HepG2 (cell line): ENCODE measurements at regions not wholly inside any gene's neighbourhood (a gene's known extent, or its start where the extent isn't known, plus 50 kb on each side); places are given as distances from the start of the nearest gene placed in this dataset.
A peak's percentile ranks its signal among the peaks of the same experiment; 100 is the strongest.

Source experiments
- BHLHE40 ChIP-seq: IDR thresholded peaks from 2 replicates; pipeline ENCODE4 v1.6.1; 2011; ENCODE audit warnings: low read length, improper control_type of control experiment
- DRAP1 ChIP-seq: IDR thresholded peaks from 2 replicates; pipeline ENCODE4 v1.6.1; 2016; ENCODE audit warnings: missing genetic modification reagents, missing compliant biosample characterization
- HDAC2 ChIP-seq: sonication (generic); formaldehyde crosslinking; IDR thresholded peaks from 2 replicates; pipeline ENCODE4 v1.4.0; 2020; ENCODE audit warnings: missing genetic modification reagents
- HIVEP1 ChIP-seq: sonication (generic); formaldehyde crosslinking; IDR thresholded peaks from 2 replicates; pipeline ENCODE4 v1.4.0; 2020; ENCODE audit warnings: mild to moderate bottlenecking, missing genetic modification reagents
- KLF11 ChIP-seq: IDR thresholded peaks from 2 replicates; pipeline ENCODE4 v1.6.1; 2016; ENCODE audit warnings: missing compliant biosample characterization
- MXI1 ChIP-seq: IDR thresholded peaks from 3 replicates; pipeline ENCODE4 v1.6.1; 2012; ENCODE audit warnings: low read depth, low read length, inconsistent platforms, borderline replicate concordance
- NRL ChIP-seq: sonication (generic); formaldehyde crosslinking; IDR thresholded peaks from 2 replicates; pipeline ENCODE4 v1.5.0; 2020; ENCODE audit warnings: missing genetic modification reagents, mild to moderate bottlenecking, moderate library complexity, borderline replicate concordance
- REL ChIP-seq: sonication (generic); formaldehyde crosslinking; conservative IDR thresholded peaks from 2 replicates; pipeline ENCODE4 v1.8.0; 2022; ENCODE audit warnings: mild to moderate bottlenecking, missing genetic modification reagents, moderate library complexity
- REST ChIP-seq, 2 experiments: IDR thresholded peaks; 2 replicates each; pipeline ENCODE4 v1.6.1; 2011 to 2012; ENCODE audit warnings: low read length in 2 of 2, borderline replicate concordance in 1 of 2, low read depth in 1 of 2, mild to moderate bottlenecking in 1 of 2, moderate library complexity in 1 of 2
- SALL1 ChIP-seq: sonication (generic); formaldehyde crosslinking; IDR thresholded peaks from 2 replicates; pipeline ENCODE4 v1.8.0; 2022; ENCODE audit warnings: mild to moderate bottlenecking, missing genetic modification reagents
- SIN3A ChIP-seq: IDR thresholded peaks from 2 replicates; pipeline ENCODE4 v1.6.1; 2011; ENCODE audit warnings: low read depth, mild to moderate bottlenecking, control low read depth, low read length, borderline replicate concordance
- STAG1 ChIP-seq: sonication (generic); formaldehyde crosslinking; IDR thresholded peaks from 2 replicates; pipeline ENCODE4 v1.4.0; 2020; ENCODE audit warnings: missing genetic modification reagents
- THAP7 ChIP-seq: sonication (generic); formaldehyde crosslinking; IDR thresholded peaks from 2 replicates; pipeline ENCODE4 v1.8.1; 2023; ENCODE audit warnings: mild to moderate bottlenecking, missing genetic modification reagents
- ZFP37 ChIP-seq: sonication (generic); formaldehyde crosslinking; IDR thresholded peaks from 2 replicates; pipeline ENCODE4 v1.4.0; 2020; ENCODE audit warnings: missing genetic modification reagents, borderline replicate concordance
- ZNF260 ChIP-seq: sonication (generic); formaldehyde crosslinking; IDR thresholded peaks from 2 replicates; pipeline ENCODE4 v1.4.0; 2020; ENCODE audit warnings: missing genetic modification reagents, low read depth, mild to moderate bottlenecking, borderline replicate concordance
- ZNF276 ChIP-seq: sonication (generic); formaldehyde crosslinking; IDR thresholded peaks from 2 replicates; pipeline ENCODE4 v1.4.0; 2020; ENCODE audit warnings: mild to moderate bottlenecking, low read depth, missing genetic modification reagents
- ZNF484 ChIP-seq: sonication (generic); formaldehyde crosslinking; IDR thresholded peaks from 2 replicates; pipeline ENCODE4 v1.5.1; 2020; ENCODE audit warnings: mild to moderate bottlenecking, low read depth, missing genetic modification reagents, borderline replicate concordance
- ZNF687 ChIP-seq: sonication (generic); formaldehyde crosslinking; IDR thresholded peaks from 2 replicates; pipeline ENCODE4 v1.5.1; 2020; ENCODE audit warnings: mild to moderate bottlenecking, missing genetic modification reagents, moderate library complexity
- ZNF746 ChIP-seq: sonication (generic); formaldehyde crosslinking; IDR thresholded peaks from 2 replicates; pipeline ENCODE4 v1.8.0; 2022; ENCODE audit warnings: mild to moderate bottlenecking, missing genetic modification reagents
- ZNF768 ChIP-seq: sonication (generic); formaldehyde crosslinking; IDR thresholded peaks from 2 replicates; pipeline ENCODE4 v1.4.0; 2020; ENCODE audit warnings: missing genetic modification reagents

GRCh38 chr16:81170824-81171223 is 67.7 kb upstream of the BCO1 start (continued):
- TF ChIP-seq ZNF687 (CRISPR knock-in tag) (peak; percentile 43), ZNF768 (CRISPR knock-in tag) (no peak), KLF11 (CRISPR knock-in tag) (no peak), MXI1 (no peak), REST (IDR thresholded peaks at IDR 0.05; ENCODE audit: borderline replicate concordance in 1 of 2, low read depth in 1 of 2, low read length in 2 of 2) (peak; percentile 90 to 95), ZNF746 (CRISPR knock-in tag) (no peak), HIVEP1 (CRISPR knock-in tag) (no peak), ZNF484 (CRISPR knock-in tag) (no peak), NRL (CRISPR knock-in tag) (no peak), ZNF260 (CRISPR knock-in tag) (no peak), BHLHE40 (peak; percentile 78), ZNF276 (no peak), HDAC2 (CRISPR knock-in tag) (peak; percentile 42; the same call in 1 of the 2 replicates), ZFP37 (no peak), STAG1 (CRISPR knock-in tag) (no peak), SIN3A (no peak), SALL1 (CRISPR knock-in tag) (peak; percentile 54), THAP7 (CRISPR knock-in tag) (no peak), DRAP1 (CRISPR knock-in tag) (no peak), REL (CRISPR knock-in tag) (no peak)
